Dermis blood vessel endothelial cell (primary cell): ENCODE measurements at regions not wholly inside any gene's neighbourhood (a gene's known extent, or its start where the extent isn't known, plus 50 kb on each side); places are given as distances from the start of the nearest gene placed in this dataset.
"Not testable (repeated sequence)": the region's sequence is repeated elsewhere in the genome, so short reads cannot be mapped to it uniquely, and the experiment has no call there.

Source experiments
- DNase-seq: peaks from one replicate; pipeline ENCODE4 v3.0.0; 2010

GRCh38 chr1:101587741-101588140, 350.9 kb downstream of the S1PR1 start:
- DNase-seq: peak; percentile 22

GRCh38 chr1:101588677-101589076, 351.9 kb downstream of the S1PR1 start:
- no peak for DNase-seq

- DNase-seq: no peak
Observed at GRCh38 chr1:101592845-101593244, 356.0 kb downstream of the S1PR1 start.

- no peak for DNase-seq
Observed at GRCh38 chr1:101595881-101596374, 359.1 kb downstream of the S1PR1 start.

GRCh38 chr1:101600615-101601014, 363.8 kb downstream of the S1PR1 start:
- DNase-seq: not testable (repeated sequence)

- no peak for DNase-seq
Observed at GRCh38 chr1:101603726-101604125, 366.9 kb downstream of the S1PR1 start.

- no peak for DNase-seq
Observed at GRCh38 chr1:101605878-101606277, 369.1 kb downstream of the S1PR1 start.

- DNase-seq: peak; percentile 28
Observed at GRCh38 chr1:101613546-101613945, 376.7 kb downstream of the S1PR1 start.

GRCh38 chr1:101618900-101619299, 377.8 kb downstream of the OLFM3 start:
- no peak for DNase-seq

- no peak for DNase-seq
Observed at GRCh38 chr1:101632548-101633272, 364.0 kb downstream of the OLFM3 start.

- DNase-seq: no peak
Observed at GRCh38 chr1:101645810-101646209, 350.9 kb downstream of the OLFM3 start.

GRCh38 chr1:101652484-101652883, 344.2 kb downstream of the OLFM3 start:
- DNase-seq: no peak

- DNase-seq: peak; percentile 47
Observed at GRCh38 chr1:101653482-101653946, 343.2 kb downstream of the OLFM3 start.

- no peak for DNase-seq
Observed at GRCh38 chr1:101664726-101665125, 332.0 kb downstream of the OLFM3 start.

GRCh38 chr1:101667761-101668160, 329.0 kb downstream of the OLFM3 start:
- no peak for DNase-seq

- no peak for DNase-seq
Observed at GRCh38 chr1:101683136-101683535, 313.6 kb downstream of the OLFM3 start.

- no peak for DNase-seq
Observed at GRCh38 chr1:101683561-101683960, 313.2 kb downstream of the OLFM3 start.

GRCh38 chr1:101697072-101697471, 299.7 kb downstream of the OLFM3 start:
- no peak for DNase-seq

- DNase-seq: no peak
Observed at GRCh38 chr1:101698681-101699080, 298.0 kb downstream of the OLFM3 start.

GRCh38 chr1:101704895-101705294, 291.8 kb downstream of the OLFM3 start:
- DNase-seq: no peak

GRCh38 chr1:101706366-101706765, 290.4 kb downstream of the OLFM3 start:
- DNase-seq: no peak

GRCh38 chr1:101709721-101710120, 287.0 kb downstream of the OLFM3 start:
- no peak for DNase-seq

GRCh38 chr1:101713760-101714159, 283.0 kb downstream of the OLFM3 start:
- DNase-seq: no peak

GRCh38 chr1:101723415-101723814, 273.3 kb downstream of the OLFM3 start:
- no peak for DNase-seq

GRCh38 chr1:101728029-101728428, 268.7 kb downstream of the OLFM3 start:
- DNase-seq: no peak
